ENCODE measurements at regions not wholly inside any gene's neighbourhood (a gene's known extent, or its start where the extent isn't known, plus 50 kb on each side); places are given as distances from the start of the nearest gene placed in this dataset.

GRCh38 chr20:11380283-11380682 lies 537.4 kb upstream of the BTBD3 start:
- POLR2A ChIA-PET = no interaction called here
- Histone ChIP-seq H3K9me3 (ENCODE audit: low read length) (no peaks in the 10 kb centered on the region), H3K27ac (ENCODE audit: extremely low read length, insufficient read depth, low read length) (no peak overlapping the region), H3K4me2 (ENCODE audit: low read depth, low read length) (no peak overlapping the region), H3K9ac (ENCODE audit: insufficient read depth, low read depth, low read length) (no peak overlapping the region), H3K79me2 (ENCODE audit: insufficient read depth, low read length) (no peaks in the 10 kb centered on the region), H4K20me1 (ENCODE audit: insufficient read depth, low read length) (no peaks in the 10 kb centered on the region), H3K4me3 (replicated peaks in 1 of 3; ENCODE audit: insufficient read depth in 1 of 3, low read depth in 2 of 3, low read length in 3 of 3) (no peak overlapping the region), H2AFZ (ENCODE audit: low read length) (no peak overlapping the region), H3K36me3 (replicated peaks in 1 of 2; ENCODE audit: control insufficient read depth in 1 of 2, insufficient read depth in 2 of 2, low read length in 2 of 2) (no peaks in the 10 kb centered on the region), H3K4me1 (ENCODE audit: insufficient read depth, low read length) (peaks cover 7% of the 10 kb centered on the region), H3K27me3 (ENCODE audit: control insufficient read depth in 1 of 2, insufficient read depth in 2 of 2, low read length in 2 of 2) (no peaks in the 10 kb centered on the region)
- ATAC-seq = no peak
- intact Hi-C loops (cut with micrococcal nuclease; ENCODE audit: unreplicated experiment) = no loop called here
- no peak for FAIRE-seq
- BruUV-seq (replicated peaks) = no TSS peak
- in situ Hi-C loops (cut with HindIII; ENCODE audit: extremely low pct_ligation_motif_present, low pct_unique_long_range_greater_than_20kb) = no loop called here
- TF ChIP-seq CEBPZ (IDR thresholded peaks at IDR 0.05; ENCODE audit: low read length) = no peak
- TF ChIP-seq MYNN (CRISPR knock-in tag; IDR thresholded peaks at IDR 0.05; ENCODE audit: low read depth) = no peak
- no peak for TF ChIP-seq REST (IDR thresholded peaks at IDR 0.05; ENCODE audit: borderline replicate concordance in 1 of 2, low read depth in 1 of 2, low read length in 2 of 2)
- TF ChIP-seq CHD2 (IDR thresholded peaks at IDR 0.05; ENCODE audit: low read depth, low read length) = no peak
- no peak for TF ChIP-seq ZFP82 (CRISPR knock-in tag; IDR thresholded peaks at IDR 0.05; ENCODE audit: borderline replicate concordance)
- TF ChIP-seq STAG1 (CRISPR knock-in tag; IDR thresholded peaks at IDR 0.05) = no peak
- TF ChIP-seq TCF12 (IDR thresholded peaks at IDR 0.05) = no peak
- TF ChIP-seq TCF12 (CRISPR knock-in tag; IDR thresholded peaks at IDR 0.05) = no peak
- TF ChIP-seq PCBP2 (optimal IDR thresholded peaks at IDR 0.05; ENCODE audit: low read depth, low read length, poor library complexity, severe bottlenecking) = no peak
- TF ChIP-seq ZNF296 (CRISPR knock-in tag; conservative IDR thresholded peaks at IDR 0.05) = no peak
- TF ChIP-seq, protein P1, sequence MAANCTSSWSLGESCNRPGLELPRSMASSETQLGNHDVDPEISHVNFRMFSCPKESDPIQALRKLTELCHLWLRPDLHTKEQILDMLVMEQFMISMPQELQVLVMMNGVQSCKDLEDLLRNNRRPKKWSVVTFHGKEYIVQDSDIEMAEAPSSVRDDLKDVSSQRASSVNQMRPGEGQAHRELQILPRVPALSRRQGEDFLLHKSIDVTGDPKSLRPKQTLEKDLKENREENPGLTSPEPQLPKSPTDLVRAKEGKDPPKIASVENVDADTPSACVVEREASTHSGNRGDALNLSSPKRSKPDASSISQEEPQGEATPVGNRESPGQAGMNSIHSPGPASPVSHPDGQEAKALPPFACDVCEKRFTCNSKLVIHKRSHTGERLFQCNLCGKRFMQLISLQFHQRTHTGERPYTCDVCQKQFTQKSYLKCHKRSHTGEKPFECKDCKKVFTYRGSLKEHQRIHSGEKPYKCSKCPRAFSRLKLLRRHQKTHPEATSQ (CRISPR knock-in tag; IDR thresholded peaks at IDR 0.05; ENCODE audit: borderline replicate concordance) = no peak
- TF ChIP-seq, protein P2, sequence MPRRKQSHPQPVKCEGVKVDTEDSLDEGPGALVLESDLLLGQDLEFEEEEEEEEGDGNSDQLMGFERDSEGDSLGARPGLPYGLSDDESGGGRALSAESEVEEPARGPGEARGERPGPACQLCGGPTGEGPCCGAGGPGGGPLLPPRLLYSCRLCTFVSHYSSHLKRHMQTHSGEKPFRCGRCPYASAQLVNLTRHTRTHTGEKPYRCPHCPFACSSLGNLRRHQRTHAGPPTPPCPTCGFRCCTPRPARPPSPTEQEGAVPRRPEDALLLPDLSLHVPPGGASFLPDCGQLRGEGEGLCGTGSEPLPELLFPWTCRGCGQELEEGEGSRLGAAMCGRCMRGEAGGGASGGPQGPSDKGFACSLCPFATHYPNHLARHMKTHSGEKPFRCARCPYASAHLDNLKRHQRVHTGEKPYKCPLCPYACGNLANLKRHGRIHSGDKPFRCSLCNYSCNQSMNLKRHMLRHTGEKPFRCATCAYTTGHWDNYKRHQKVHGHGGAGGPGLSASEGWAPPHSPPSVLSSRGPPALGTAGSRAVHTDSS (CRISPR knock-in tag; conservative IDR thresholded peaks at IDR 0.05) = no peak
- TF ChIP-seq ZNF772 (CRISPR knock-in tag; IDR thresholded peaks at IDR 0.05) = no peak
- no peak for TF ChIP-seq ZNF274 (CRISPR knock-in tag; IDR thresholded peaks at IDR 0.05)
- CTCF ChIA-PET (ENCODE audit: low intra/inter-chr PET ratio, low total read pairs) = no interaction called here
- no peak for DNase-seq (ENCODE audit: low spot score)
- WGBS (ENCODE audit: low lambda C conversion rate) = 0% methylated on average over 1 of the region's 1 CpG
